ENCODE measurements at regions not wholly inside any gene's neighbourhood (a gene's known extent, or its start where the extent isn't known, plus 50 kb on each side); places are given as distances from the start of the nearest gene placed in this dataset.

DNA sequence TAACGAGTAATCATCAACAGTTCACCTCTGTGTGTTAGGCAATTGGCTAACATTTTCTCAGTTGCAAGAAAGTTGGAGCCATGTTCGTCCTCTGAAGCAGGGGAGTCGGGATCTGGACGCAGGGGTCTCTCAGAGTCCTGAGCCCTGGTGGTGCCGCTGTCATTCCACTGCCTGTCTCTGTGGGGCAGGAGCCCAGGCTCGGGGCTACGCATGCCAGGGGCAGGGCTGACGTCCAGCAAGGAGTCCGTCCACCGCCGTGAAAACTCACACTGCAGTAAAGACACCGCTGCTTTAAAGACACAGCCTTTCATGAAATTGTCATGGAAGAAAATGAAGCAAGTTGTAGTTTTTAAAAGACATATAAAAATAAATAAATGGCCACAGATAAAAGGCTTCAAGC, 571.1 kb upstream of the SOX11 start:
- Histone ChIP-seq H3K4me3 (no peak overlapping the region), H3K9me3 (no peaks in the 10 kb centered on the region; the same call in 1 of the 2 replicates), H3K27me3 (ENCODE audit: low read depth) (no peaks in the 10 kb centered on the region), H3K36me3 (replicated peaks) (no peaks in the 10 kb centered on the region), H3K4me1 (no peaks in the 10 kb centered on the region)
- in situ Hi-C loops (cut with MboI; ENCODE audit: low sequenced_read_pairs): no loop called here
- no peak for DNase-seq (ENCODE audit: low spot score in 2 of 2)

DNA sequence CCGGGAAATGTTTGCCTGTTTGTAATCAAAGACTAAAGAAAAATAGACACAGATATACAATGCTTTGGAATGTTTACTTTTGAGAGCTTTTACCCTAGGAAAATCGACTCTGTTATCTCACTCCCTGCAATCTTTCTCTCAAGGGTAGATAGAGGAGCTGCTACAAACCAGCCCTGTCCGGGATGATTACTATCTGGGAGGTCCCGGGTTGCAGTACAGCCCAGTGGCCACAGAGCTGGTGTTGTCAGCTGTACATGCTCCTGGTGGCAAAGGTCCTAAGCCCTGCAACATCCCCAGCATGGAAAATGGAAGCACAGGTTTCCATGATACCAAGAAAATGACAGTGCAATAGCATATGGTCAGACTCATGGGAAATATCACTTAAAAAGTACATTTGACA, 570.5 kb upstream of the SOX11 start:
- no peak for DNase-seq (ENCODE audit: low spot score in 2 of 2)
- no peaks in the 10 kb centered on the region; the same call in 1 of the 2 replicates for H3K9me3 ChIP-seq
- no peaks in the 10 kb centered on the region for H3K27me3 ChIP-seq (ENCODE audit: low read depth)
- no peaks in the 10 kb centered on the region for H3K36me3 ChIP-seq (replicated peaks)
- H3K4me3 ChIP-seq: no peak overlapping the region
- H3K4me1 ChIP-seq: no peaks in the 10 kb centered on the region
- in situ Hi-C loops (cut with MboI; ENCODE audit: low sequenced_read_pairs): no loop called here

DNA sequence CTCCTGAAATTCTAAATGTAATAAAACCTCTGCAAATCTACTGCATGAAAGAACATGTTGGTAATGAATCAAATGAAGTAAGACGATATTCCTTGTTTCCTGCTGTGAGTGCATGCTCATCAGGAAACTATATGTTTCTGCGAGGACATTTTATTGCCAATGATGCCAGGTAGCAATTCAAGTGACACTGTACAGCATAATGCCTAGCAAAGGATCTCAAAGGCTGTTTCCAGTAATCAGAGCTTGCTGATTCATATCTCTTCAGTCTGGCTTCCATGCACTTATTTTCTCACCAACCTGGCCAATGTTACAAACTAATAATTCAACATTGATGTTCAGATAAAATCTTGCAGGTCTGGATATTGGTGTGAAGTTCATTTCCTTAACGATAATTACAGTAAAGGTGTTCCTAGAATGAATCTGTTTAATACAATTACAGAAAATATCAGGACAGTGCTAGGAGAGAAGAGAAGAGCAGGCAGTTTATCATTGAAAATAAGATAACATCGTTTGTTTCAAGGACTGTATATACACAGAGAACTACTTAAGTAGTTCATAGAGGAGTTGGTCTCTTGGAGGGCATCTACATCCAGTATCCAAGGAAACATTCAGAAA, 568.5 kb upstream of the SOX11 start:
- DNase-seq (ENCODE audit: low spot score in 2 of 2): no peak

DNA sequence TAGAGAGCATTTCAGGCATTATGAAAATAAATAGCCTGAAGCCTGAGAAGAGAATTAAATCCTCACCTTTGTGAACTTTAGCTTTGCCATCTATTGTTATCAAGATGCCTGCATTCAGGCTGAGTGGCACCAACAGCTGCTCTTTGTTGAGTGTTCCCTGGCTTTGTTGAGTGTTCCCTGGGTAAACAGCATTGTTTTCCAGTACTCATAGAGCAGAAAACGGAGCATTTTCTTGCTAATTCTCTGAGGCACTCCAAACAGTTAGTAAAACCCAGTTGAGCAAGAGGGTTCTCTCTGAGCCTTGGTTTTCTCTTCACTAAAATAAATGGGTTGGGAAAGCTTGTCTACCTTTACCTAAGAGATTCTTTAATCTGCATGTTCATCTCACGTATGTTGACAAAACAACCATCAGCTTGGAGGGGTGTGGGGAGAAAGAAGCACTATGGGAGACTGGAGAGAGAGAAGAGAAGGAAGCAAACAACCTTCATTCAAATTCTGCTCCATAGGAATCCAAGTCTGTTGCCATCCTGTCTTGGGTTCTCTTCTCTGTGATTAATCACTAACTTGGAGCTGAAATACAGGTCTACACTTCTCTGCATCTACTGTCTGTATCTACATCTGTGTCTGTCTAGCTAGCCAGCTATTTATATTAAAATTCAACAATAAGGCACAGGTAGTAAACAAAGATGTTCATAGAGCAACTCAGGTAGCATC, 567.0 kb upstream of the SOX11 start:
- no peak for DNase-seq (ENCODE audit: low spot score in 2 of 2)
- in situ Hi-C loops (cut with MboI; ENCODE audit: low sequenced_read_pairs): no loop called here
- no peaks in the 10 kb centered on the region for H3K36me3 ChIP-seq (replicated peaks)

More for the DNA sequence above, 568.5 kb upstream of the SOX11 start:
- H3K9me3 ChIP-seq: no peaks in the 10 kb centered on the region; the same call in 1 of the 2 replicates
- no peaks in the 10 kb centered on the region for H3K27me3 ChIP-seq (ENCODE audit: low read depth)
- in situ Hi-C loops (cut with MboI; ENCODE audit: low sequenced_read_pairs): no loop called here
- H3K4me1 ChIP-seq: no peaks in the 10 kb centered on the region
- no peaks in the 10 kb centered on the region for H3K36me3 ChIP-seq (replicated peaks)
- no peak overlapping the region for H3K4me3 ChIP-seq

DNA sequence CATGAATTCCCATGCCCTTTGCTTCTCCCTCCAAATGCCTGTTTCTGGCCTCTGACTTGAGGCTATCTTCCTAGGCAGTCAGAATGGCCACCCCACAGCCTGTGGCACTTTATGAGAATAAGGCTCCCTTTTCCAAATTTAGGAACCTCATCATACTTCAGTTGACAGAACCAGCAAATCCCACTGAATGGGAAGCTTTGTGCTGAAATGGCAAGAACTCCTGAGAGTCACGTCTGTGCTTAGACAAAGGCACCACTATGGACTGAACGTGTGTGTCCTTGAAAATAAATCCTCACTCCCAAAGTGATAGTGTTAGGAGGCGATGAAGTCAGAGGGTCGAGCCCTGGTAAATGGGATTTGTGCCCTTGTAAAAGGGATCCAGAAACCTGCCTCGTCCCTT, 559.9 kb upstream of the SOX11 start:
- in situ Hi-C loops (cut with MboI; ENCODE audit: low sequenced_read_pairs): no loop called here

More for the DNA sequence above, 567.0 kb upstream of the SOX11 start:
- Histone ChIP-seq H3K27me3 (ENCODE audit: low read depth) (no peaks in the 10 kb centered on the region), H3K4me1 (no peaks in the 10 kb centered on the region), H3K4me3 (no peak overlapping the region), H3K9me3 (no peaks in the 10 kb centered on the region; the same call in 1 of the 2 replicates)

DNA sequence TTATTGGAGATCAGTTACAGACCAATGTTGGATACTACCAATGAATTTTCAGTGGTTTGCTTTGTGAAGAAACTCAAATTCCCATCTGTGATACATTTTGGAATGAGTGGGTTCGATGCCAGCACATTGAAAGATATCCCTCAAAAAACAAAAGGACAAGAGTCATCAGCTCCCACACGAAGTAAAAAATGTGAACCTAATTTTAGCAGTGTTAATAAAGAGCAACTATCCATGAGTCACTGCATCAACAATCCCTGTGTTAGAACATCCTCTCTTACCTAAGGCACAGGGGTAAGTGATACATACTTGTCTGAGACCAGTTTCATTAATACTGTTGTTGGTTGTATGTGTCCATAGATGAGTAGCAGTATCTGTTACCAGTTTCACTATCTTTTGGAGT, 551.8 kb upstream of the SOX11 start:
- DNase-seq (ENCODE audit: low spot score in 2 of 2): no peak
- in situ Hi-C loops (cut with MboI; ENCODE audit: low sequenced_read_pairs): no loop called here
- Histone ChIP-seq H3K4me3 (no peak overlapping the region), H3K9me3 (no peaks in the 10 kb centered on the region; the same call in 1 of the 2 replicates), H3K27me3 (ENCODE audit: low read depth) (no peaks in the 10 kb centered on the region), H3K4me1 (no peaks in the 10 kb centered on the region), H3K36me3 (replicated peaks) (no peaks in the 10 kb centered on the region)

More for the DNA sequence above, 559.9 kb upstream of the SOX11 start:
- Histone ChIP-seq H3K27me3 (ENCODE audit: low read depth) (no peaks in the 10 kb centered on the region), H3K36me3 (replicated peaks) (no peaks in the 10 kb centered on the region), H3K4me3 (no peak overlapping the region), H3K9me3 (no peaks in the 10 kb centered on the region), H3K4me1 (no peaks in the 10 kb centered on the region)
- no peak for DNase-seq (ENCODE audit: low spot score in 2 of 2)

DNA sequence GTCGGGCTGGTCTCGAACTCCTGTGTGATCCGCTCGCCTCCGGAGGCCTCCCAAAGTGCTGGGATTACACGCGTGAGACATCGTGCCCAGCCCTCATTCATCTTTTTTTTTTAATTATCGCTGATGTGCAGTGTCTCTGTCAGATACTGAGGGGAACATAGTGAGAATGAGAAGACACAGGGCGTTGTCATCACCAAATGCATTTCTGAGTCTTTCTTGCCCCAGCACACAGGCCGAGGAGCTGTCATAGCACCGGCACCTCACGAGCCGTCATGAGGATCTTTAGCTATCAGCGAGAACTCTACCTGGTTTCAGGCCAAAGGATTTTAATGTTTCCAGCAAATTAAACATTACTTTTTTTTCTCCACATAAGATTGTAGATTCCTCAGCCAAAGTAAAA, 548.0 kb upstream of the SOX11 start:
- DNase-seq (ENCODE audit: low spot score in 2 of 2): no peak

DNA sequence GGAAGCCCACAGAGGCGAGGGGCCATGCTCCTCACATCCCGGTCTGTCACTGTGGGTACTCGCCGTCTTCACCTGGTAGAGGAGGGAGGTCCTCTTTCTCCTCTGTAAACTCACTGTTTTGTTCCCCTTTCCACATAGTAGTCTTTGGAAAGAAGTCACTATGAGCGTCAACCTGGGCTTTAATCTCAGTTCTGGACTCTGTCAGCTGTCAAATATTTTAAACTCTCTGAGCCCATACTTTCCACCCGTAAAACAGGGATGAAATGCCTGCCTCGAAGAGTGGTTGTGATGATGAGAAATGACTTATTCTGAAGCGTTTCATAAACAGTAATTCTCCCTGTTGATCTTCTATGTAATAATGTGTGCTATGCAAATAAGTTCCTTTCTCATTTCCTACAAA, 547.1 kb upstream of the SOX11 start:
- H3K4me3 ChIP-seq: no peak overlapping the region
- in situ Hi-C loops (cut with MboI; ENCODE audit: low sequenced_read_pairs): no loop called here
- H3K36me3 ChIP-seq (replicated peaks): no peaks in the 10 kb centered on the region
- H3K27me3 ChIP-seq (ENCODE audit: low read depth): no peaks in the 10 kb centered on the region
- DNase-seq (ENCODE audit: low spot score in 2 of 2): no peak
- no peaks in the 10 kb centered on the region; the same call in 1 of the 2 replicates for H3K9me3 ChIP-seq
- no peaks in the 10 kb centered on the region for H3K4me1 ChIP-seq

More for the DNA sequence above, 548.0 kb upstream of the SOX11 start:
- Histone ChIP-seq H3K4me3 (no peak overlapping the region), H3K27me3 (ENCODE audit: low read depth) (no peaks in the 10 kb centered on the region), H3K9me3 (no peaks in the 10 kb centered on the region; the same call in 1 of the 2 replicates), H3K4me1 (no peaks in the 10 kb centered on the region), H3K36me3 (replicated peaks) (no peaks in the 10 kb centered on the region)
- in situ Hi-C loops (cut with MboI; ENCODE audit: low sequenced_read_pairs): no loop called here

DNA sequence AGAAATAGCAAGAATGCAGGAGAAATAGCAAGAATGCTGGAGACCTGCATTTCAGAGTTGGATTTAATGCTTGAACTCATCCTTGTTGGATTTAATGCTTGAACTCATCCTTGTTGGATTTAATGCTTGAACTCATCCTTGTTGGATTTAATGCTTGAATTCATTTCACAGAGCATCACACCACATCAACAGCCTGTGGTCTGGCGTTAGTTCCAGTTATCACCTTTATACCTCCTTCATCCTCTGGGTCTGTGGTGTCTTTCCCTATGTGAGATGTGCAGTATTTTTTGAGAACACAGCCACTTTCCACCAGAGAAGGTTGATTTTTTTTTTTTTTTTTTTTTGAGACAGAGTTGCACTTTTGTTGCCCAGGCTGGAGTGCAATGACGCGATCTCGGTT, 546.4 kb upstream of the SOX11 start:
- no peaks in the 10 kb centered on the region for H3K9me3 ChIP-seq

DNA sequence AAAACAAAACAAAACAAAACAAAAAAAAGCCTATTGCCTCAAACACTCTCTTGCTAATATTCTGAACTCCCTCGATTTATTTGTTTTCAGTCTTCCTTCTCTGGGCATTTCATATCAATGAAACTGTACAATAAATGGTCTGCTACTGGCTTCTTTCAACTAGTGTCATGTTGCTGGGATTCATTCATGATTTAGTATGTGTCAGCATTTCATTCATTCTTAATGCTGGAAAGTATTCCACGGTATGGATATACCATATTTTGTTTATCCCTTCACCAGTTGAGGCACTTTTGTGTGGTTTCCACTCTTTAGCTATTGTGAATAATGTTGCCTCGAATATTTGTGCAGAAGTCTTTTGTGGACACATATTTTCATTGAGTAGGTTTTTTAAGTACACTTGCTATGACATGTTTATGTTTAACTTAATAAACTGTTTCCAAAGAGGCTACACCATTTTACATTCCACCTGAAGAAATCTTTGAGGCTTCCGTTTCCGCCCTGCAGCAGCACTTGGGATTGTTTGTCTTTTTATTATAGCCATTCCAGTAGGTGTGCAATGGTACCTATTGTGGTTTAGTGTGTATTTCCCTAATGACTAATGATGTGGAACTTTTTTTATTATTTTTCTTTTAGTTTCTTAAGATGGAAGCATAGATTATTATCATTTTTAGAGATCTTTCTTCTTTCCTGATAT, 543.6 kb upstream of the SOX11 start:
- H3K4me1 ChIP-seq: no peaks in the 10 kb centered on the region
- H3K4me3 ChIP-seq: no peak overlapping the region
- DNase-seq (ENCODE audit: low spot score in 2 of 2): no peak
- H3K27me3 ChIP-seq (ENCODE audit: low read depth): no peaks in the 10 kb centered on the region
- H3K36me3 ChIP-seq (replicated peaks): no peaks in the 10 kb centered on the region
- no peaks in the 10 kb centered on the region for H3K9me3 ChIP-seq
- in situ Hi-C loops (cut with MboI; ENCODE audit: low sequenced_read_pairs): no loop called here

More for the DNA sequence above, 546.4 kb upstream of the SOX11 start:
- H3K4me3 ChIP-seq: no peak overlapping the region
- no peaks in the 10 kb centered on the region for H3K27me3 ChIP-seq (ENCODE audit: low read depth)
- DNase-seq (ENCODE audit: low spot score in 2 of 2): no peak
- H3K4me1 ChIP-seq: no peaks in the 10 kb centered on the region
- in situ Hi-C loops (cut with MboI; ENCODE audit: low sequenced_read_pairs): no loop called here
- H3K36me3 ChIP-seq (replicated peaks): no peaks in the 10 kb centered on the region

DNA sequence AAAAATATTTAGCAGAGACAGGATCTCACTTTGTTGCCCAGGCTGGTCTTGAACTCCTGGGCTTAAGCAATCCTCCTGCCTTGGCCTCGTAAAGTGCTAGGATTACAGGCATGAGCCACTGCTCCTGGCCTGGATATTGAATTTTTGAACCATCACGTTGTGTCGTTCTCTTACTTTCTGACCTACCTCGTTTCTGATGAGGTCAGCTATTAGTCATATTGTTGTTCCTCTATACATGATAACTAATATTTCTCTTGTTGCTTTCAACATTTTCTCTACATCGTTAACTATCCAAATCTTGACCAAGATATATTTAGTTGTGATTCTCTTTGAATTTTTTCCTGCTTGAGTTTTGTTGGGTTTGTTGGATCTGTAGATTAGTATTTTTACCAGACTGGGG, 541.3 kb upstream of the SOX11 start:
- no peak for DNase-seq (ENCODE audit: low spot score in 2 of 2)
- in situ Hi-C loops (cut with MboI; ENCODE audit: low sequenced_read_pairs): no loop called here
- no peak overlapping the region for H3K4me3 ChIP-seq
- H3K36me3 ChIP-seq (replicated peaks): no peaks in the 10 kb centered on the region
- no peaks in the 10 kb centered on the region for H3K27me3 ChIP-seq (ENCODE audit: low read depth)
- H3K4me1 ChIP-seq: no peaks in the 10 kb centered on the region
- H3K9me3 ChIP-seq: 0 out of 2 replicates have a peak, but pooled peaks cover 2% of the 10 kb centered on the region

DNA sequence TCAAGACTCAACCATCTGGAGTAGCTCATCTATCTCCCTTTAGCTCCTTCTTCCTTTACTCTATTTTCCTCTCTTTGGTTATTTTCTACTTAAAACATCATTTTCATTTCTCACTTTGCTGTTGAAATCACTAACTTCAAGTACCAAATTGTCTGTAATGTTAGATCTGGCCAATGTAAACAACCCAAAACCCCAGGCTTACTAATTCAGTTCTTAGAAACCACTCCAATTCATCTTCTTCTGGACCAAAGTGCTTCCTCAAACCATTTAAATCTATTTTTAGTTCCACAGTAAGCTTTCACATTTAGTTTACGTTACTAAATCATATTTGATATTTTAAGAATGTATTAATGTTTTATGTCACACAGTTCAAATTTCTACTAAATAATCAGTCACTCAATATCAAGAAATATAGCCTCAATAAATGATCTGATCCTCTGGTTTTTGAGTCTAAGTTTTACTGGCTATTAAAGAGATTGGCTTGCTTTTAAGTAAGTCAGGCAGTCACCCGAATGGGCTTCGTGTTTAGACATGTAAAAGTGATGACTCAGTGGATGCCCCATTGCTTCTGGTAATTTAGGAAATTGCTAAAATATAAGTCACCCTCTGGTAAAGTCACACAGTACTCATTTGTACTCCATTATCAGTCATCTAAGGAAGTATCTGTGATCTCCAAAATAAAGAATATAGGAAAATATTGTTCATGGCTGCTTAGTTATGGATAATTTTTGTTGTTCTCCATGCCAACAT, 527.2 kb upstream of the SOX11 start:
- DNase-seq (ENCODE audit: low spot score in 2 of 2): no peak
- no peaks in the 10 kb centered on the region for H3K36me3 ChIP-seq (replicated peaks)
- in situ Hi-C loops (cut with MboI; ENCODE audit: low sequenced_read_pairs): no loop called here
- H3K9me3 ChIP-seq: no peaks in the 10 kb centered on the region
- H3K4me3 ChIP-seq: no peak overlapping the region
- H3K27me3 ChIP-seq (ENCODE audit: low read depth): no peaks in the 10 kb centered on the region
- no peaks in the 10 kb centered on the region for H3K4me1 ChIP-seq

DNA sequence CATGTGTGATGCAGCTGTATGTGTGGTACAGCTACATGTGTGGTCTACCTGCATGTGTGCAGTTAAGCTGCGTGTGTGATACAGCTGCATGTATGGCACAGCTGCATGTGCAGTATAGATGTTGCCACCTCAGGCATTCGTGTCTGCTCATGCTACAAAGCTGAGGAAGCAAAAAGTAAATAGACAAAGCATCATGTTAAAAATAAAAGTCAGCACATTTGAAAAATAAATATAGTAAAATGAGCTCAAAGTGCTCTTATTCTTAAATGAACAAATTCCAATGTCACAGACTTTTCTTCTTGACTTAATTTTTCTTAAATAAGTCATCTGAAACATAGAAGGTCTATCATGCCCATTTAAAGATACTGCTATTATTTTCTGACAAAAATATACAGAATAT, 519.3 kb upstream of the SOX11 start:
- Histone ChIP-seq H3K27me3 (ENCODE audit: low read depth) (no peaks in the 10 kb centered on the region), H3K4me3 (no peak overlapping the region), H3K36me3 (replicated peaks) (no peaks in the 10 kb centered on the region), H3K4me1 (no peaks in the 10 kb centered on the region), H3K9me3 (no peaks in the 10 kb centered on the region)
- in situ Hi-C loops (cut with MboI; ENCODE audit: low sequenced_read_pairs): no loop called here
- DNase-seq (ENCODE audit: low spot score in 2 of 2): no peak
